ENCODE measurements at regions not wholly inside any gene's neighbourhood (a gene's known extent, or its start where the extent isn't known, plus 50 kb on each side); places are given as distances from the start of the nearest gene placed in this dataset.
A peak's percentile ranks its signal among the peaks of the same experiment; 100 is the strongest.

DNA sequence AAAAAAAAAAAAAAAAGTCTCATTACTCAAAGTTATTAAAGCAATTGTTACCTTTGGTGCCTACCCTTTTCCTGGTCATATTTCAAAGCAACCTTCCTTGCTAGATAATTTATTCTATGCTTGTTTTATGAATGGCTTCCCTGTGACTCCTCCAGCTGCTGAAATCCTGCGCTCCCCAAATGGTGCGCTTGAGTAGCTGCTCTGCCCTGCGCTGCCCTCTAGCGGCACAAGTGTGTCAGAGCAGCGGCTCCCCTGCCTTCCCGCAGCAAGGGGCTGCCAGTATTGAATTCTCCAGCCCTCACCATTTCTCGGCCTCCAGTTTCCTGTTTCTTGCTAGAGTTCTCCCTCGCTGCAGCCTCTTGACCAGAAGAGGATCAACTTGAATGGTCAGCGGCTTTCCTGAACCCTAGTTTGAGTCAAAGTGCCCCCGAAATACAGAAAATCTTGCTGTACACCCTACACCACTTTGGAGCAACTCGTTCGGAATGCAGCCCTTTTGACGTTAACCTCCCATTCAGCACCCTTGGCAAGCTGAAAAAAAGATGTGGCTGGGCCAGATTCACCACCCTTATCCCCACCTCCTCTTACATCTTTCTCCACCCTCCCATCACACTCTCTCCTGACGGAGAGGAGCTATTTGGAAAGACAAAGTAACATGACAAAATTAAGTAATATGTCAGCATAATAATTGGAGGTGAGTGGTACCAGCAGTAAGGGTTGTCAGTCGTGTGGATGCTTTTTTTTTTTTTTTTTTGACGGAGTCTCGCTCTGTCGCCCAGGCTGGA, 60.4 kb upstream of the KLHL31 start:
- TF ChIP-seq, protein P1, sequence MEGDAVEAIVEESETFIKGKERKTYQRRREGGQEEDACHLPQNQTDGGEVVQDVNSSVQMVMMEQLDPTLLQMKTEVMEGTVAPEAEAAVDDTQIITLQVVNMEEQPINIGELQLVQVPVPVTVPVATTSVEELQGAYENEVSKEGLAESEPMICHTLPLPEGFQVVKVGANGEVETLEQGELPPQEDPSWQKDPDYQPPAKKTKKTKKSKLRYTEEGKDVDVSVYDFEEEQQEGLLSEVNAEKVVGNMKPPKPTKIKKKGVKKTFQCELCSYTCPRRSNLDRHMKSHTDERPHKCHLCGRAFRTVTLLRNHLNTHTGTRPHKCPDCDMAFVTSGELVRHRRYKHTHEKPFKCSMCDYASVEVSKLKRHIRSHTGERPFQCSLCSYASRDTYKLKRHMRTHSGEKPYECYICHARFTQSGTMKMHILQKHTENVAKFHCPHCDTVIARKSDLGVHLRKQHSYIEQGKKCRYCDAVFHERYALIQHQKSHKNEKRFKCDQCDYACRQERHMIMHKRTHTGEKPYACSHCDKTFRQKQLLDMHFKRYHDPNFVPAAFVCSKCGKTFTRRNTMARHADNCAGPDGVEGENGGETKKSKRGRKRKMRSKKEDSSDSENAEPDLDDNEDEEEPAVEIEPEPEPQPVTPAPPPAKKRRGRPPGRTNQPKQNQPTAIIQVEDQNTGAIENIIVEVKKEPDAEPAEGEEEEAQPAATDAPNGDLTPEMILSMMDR (IDR thresholded peaks at IDR 0.05) = peak; percentile 78
- TF ChIP-seq BHLHE40 (IDR thresholded peaks at IDR 0.05; ENCODE audit: low read depth, low read length) = no peak
- no peak for TF ChIP-seq POLR2A (IDR thresholded peaks at IDR 0.05; ENCODE audit: low read length)

Measured in A549 (cell line).